IMR-90 (cell line): ENCODE measurements at regions not wholly inside any gene's neighbourhood (a gene's known extent, or its start where the extent isn't known, plus 50 kb on each side); places are given as distances from the start of the nearest gene placed in this dataset.

Source experiments
- ATAC-seq: fragments of 200-7000 bp; cut with Tn5 transposase; 2 replicates; pipeline ENCODE4 v1.9.1; 2020; ENCODE audit warnings: low read depth, mild to moderate bottlenecking, moderate library complexity
- BruUV-seq: library from RNA; stranded (reverse); fragments of 400-500 nt; replicated peaks from 2 replicates; lab custom pipeline; 2021; lab: Mats Ljungman, UMichigan
- CTCF ChIA-PET: fragments of 300-600 bp; formaldehyde crosslinking; extraction: SDS; loops from one replicate; lab custom pipeline; 2021; ENCODE audit warnings: antibody characterized with exemption; lab: Yijun Ruan, JAX
- POLR2A ChIA-PET: fragments of 300-600 bp; sonication (Branson Sonifier 250); formaldehyde crosslinking; loops from one replicate; lab custom pipeline; 2022; ENCODE audit warnings: antibody characterized with exemption; ENCODE audit not compliant: unreplicated experiment; lab: Charles Lee
- DNase-seq: peaks from one replicate; pipeline ENCODE4 v3.0.0; 2013
- H2AFZ ChIP-seq: replicated peaks from 2 replicates; pipeline ENCODE3; 2013; ENCODE audit warnings: low read length, mild to moderate bottlenecking; ENCODE audit not compliant: poor library complexity
- H2AK5ac ChIP-seq: 2 replicates; pipeline ENCODE4 v1.6.1; 2013; ENCODE audit warnings: low read depth, low read length, inconsistent platforms
- H2AK9ac ChIP-seq: replicated peaks from 2 replicates; pipeline ENCODE3; 2013; ENCODE audit warnings: mild to moderate bottlenecking, low read depth, low read length, moderate library complexity; ENCODE audit not compliant: poor library complexity
- H2BK120ac ChIP-seq: 2 replicates; pipeline ENCODE4 v1.6.1; 2013; ENCODE audit warnings: low read depth, low read length, inconsistent platforms
- H2BK15ac ChIP-seq: 3 replicates; pipeline ENCODE4 v1.6.1; 2013; ENCODE audit warnings: low read depth, low read length, inconsistent platforms
- H2BK20ac ChIP-seq: 2 replicates; pipeline ENCODE4 v1.6.1; 2013; ENCODE audit warnings: low read depth, mild to moderate bottlenecking, inconsistent platforms, low read length, moderate library complexity
- H2BK5ac ChIP-seq: 2 replicates; pipeline ENCODE4 v1.6.1; 2013; ENCODE audit warnings: mild to moderate bottlenecking, low read depth, low read length, inconsistent platforms; ENCODE audit not compliant: poor library complexity, severe bottlenecking
- H3K14ac ChIP-seq: replicated peaks from 2 replicates; pipeline ENCODE4 v1.6.1; 2013; ENCODE audit warnings: low read depth, low read length, inconsistent platforms
- H3K18ac ChIP-seq: 2 replicates; pipeline ENCODE4 v1.6.1; 2013; ENCODE audit warnings: low read depth, low read length, control low read depth
- H3K23ac ChIP-seq: 2 replicates; pipeline ENCODE4 v1.6.1; 2013; ENCODE audit warnings: low read depth, low read length, inconsistent platforms
- H3K27ac ChIP-seq: 2 replicates; pipeline ENCODE4 v1.5.1; 2013; ENCODE audit warnings: mild to moderate bottlenecking, control low read depth, low read length; ENCODE audit not compliant: insufficient read depth
- H3K27me3 ChIP-seq: 2 replicates; pipeline ENCODE4 v1.6.1; 2013; ENCODE audit warnings: low read length; ENCODE audit not compliant: control insufficient read depth, insufficient read depth
- H3K36me3 ChIP-seq: 2 replicates; pipeline ENCODE4 v1.6.1; 2013; ENCODE audit warnings: low read length, mixed read lengths; ENCODE audit not compliant: control insufficient read depth, insufficient read depth
- H3K4ac ChIP-seq: 2 replicates; pipeline ENCODE4 v1.6.1; 2013; ENCODE audit warnings: low read depth, low read length, inconsistent platforms
- H3K4me1 ChIP-seq: 2 replicates; pipeline ENCODE4 v1.6.1; 2013; ENCODE audit warnings: low read length, mixed read lengths; ENCODE audit not compliant: control insufficient read depth, insufficient read depth
- H3K4me2 ChIP-seq: 2 replicates; pipeline ENCODE4 v1.6.1; 2013; ENCODE audit warnings: low read depth, mild to moderate bottlenecking, control low read depth, low read length, moderate library complexity
- H3K4me3 ChIP-seq: 2 replicates; pipeline ENCODE4 v1.5.1; 2013; ENCODE audit warnings: low read depth, mild to moderate bottlenecking, control low read depth, low read length, moderate library complexity; ENCODE audit not compliant: insufficient read depth
- H3K56ac ChIP-seq: 2 replicates; pipeline ENCODE4 v1.6.1; 2013; ENCODE audit warnings: low read length, inconsistent platforms; ENCODE audit not compliant: insufficient read depth; ENCODE audit errors: extremely low read depth
- H3K79me1 ChIP-seq, 2 experiments: 2 replicates each; pipeline ENCODE4 v1.6.1; 2013; ENCODE audit warnings: low read length in 2 of 2, inconsistent platforms in 1 of 2, low read depth in 1 of 2
- H3K9ac ChIP-seq: 2 replicates; pipeline ENCODE4 v1.6.1; 2013; ENCODE audit warnings: low read depth, low read length, control low read depth
- H3K9me1 ChIP-seq: 2 replicates; pipeline ENCODE4 v1.6.1; 2013; ENCODE audit warnings: low read length, inconsistent platforms; ENCODE audit not compliant: insufficient read depth
- H3K9me3 ChIP-seq: 2 replicates; pipeline ENCODE4 v1.6.1; 2013; ENCODE audit warnings: low read length; ENCODE audit not compliant: control insufficient read depth, insufficient read depth
- H4K20me1 ChIP-seq: 2 replicates; pipeline ENCODE4 v1.6.1; 2013; ENCODE audit warnings: low read length, inconsistent platforms; ENCODE audit not compliant: insufficient read depth
- H4K5ac ChIP-seq: 2 replicates; pipeline ENCODE4 v1.6.1; 2013; ENCODE audit warnings: mild to moderate bottlenecking, low read depth, low read length, control low read depth
- H4K8ac ChIP-seq, 2 experiments: 2 replicates each; pipeline ENCODE4 v1.6.1; 2013; ENCODE audit warnings: low read depth in 2 of 2, low read length in 2 of 2, control low read depth in 1 of 2, inconsistent platforms in 1 of 2
- H4K91ac ChIP-seq: 2 replicates; pipeline ENCODE4 v1.6.1; 2013; ENCODE audit warnings: low read depth, low read length, inconsistent platforms; ENCODE audit not compliant: insufficient read depth
- BHLHE40 ChIP-seq: fragments of 150-350 bp; IDR thresholded peaks from 2 replicates; pipeline ENCODE4 v1.6.1; 2016; ENCODE audit warnings: mild to moderate bottlenecking, low read depth, low read length
- CEBPB ChIP-seq: IDR thresholded peaks from 2 replicates; pipeline ENCODE4 v1.6.1; 2012; ENCODE audit warnings: low read depth, low read length, improper control_type of control experiment
- CHD1 ChIP-seq: IDR thresholded peaks from 2 replicates; pipeline ENCODE4 v1.6.1; 2012; ENCODE audit warnings: low read depth, low read length, improper control_type of control experiment
- FOS ChIP-seq: fragments of 150-350 bp; IDR thresholded peaks from 2 replicates; pipeline ENCODE4 v1.6.1; 2016; ENCODE audit warnings: low read depth, low read length
- MAFK ChIP-seq: IDR thresholded peaks from 2 replicates; pipeline ENCODE4 v1.6.1; 2012; ENCODE audit warnings: low read depth, low read length, improper control_type of control experiment
- MAZ ChIP-seq: IDR thresholded peaks from 2 replicates; pipeline ENCODE4 v1.6.1; 2012; ENCODE audit warnings: low read depth, mild to moderate bottlenecking, low read length, improper control_type of control experiment, moderate library complexity, borderline replicate concordance
- MXI1 ChIP-seq: IDR thresholded peaks from 2 replicates; pipeline ENCODE4 v1.6.1; 2012; ENCODE audit warnings: low read depth, mild to moderate bottlenecking, low read length, moderate library complexity, borderline replicate concordance
- NFE2L2 ChIP-seq: fragments of 150-350 bp; IDR thresholded peaks from 2 replicates; pipeline ENCODE4 v1.6.1; 2016; ENCODE audit warnings: low read depth, mild to moderate bottlenecking, low read length
- POLR2A ChIP-seq: IDR thresholded peaks from 2 replicates; pipeline ENCODE4 v1.6.1; 2012; ENCODE audit warnings: mild to moderate bottlenecking, low read depth, low read length
- RAD21 ChIP-seq: IDR thresholded peaks from 2 replicates; pipeline ENCODE4 v1.6.1; 2012; ENCODE audit warnings: low read length, improper control_type of control experiment
- RCOR1 ChIP-seq: IDR thresholded peaks from 2 replicates; pipeline ENCODE4 v1.6.1; 2012; ENCODE audit warnings: mild to moderate bottlenecking, low read length, improper control_type of control experiment; ENCODE audit not compliant: insufficient replicate concordance
- RFX5 ChIP-seq: IDR thresholded peaks from 2 replicates; pipeline ENCODE4 v1.8.0; 2012; ENCODE audit warnings: low read depth, mild to moderate bottlenecking, low read length, moderate library complexity
- SMC3 ChIP-seq: fragments of 150-350 bp; IDR thresholded peaks from 2 replicates; pipeline ENCODE4 v1.6.1; 2016; ENCODE audit warnings: low read depth, mild to moderate bottlenecking, antibody characterized with exemption, low read length, moderate library complexity
- USF2 ChIP-seq: fragments of 150-350 bp; IDR thresholded peaks from 2 replicates; pipeline ENCODE4 v1.6.1; 2017; ENCODE audit warnings: mild to moderate bottlenecking, antibody characterized with exemption, low read length, low read depth
- WGBS, 2 experiments: methylation state at CpG; one replicate each; pipeline versions ENCODE4 v1.1.5 to v1.1.7; 2013; ENCODE audit warnings: missing lambda C conversion rate in 2 of 2; ENCODE audit not compliant: insufficient read length in 1 of 2; ENCODE audit errors: extremely low coverage in 2 of 2; 5-methylcytosine and 5-hydroxymethylcytosine counted together
- dilution Hi-C: fragments of 300-500 bp; cut with HindIII; formaldehyde crosslinking; loops from one replicate; pipeline ENCODE4 v1.14.3; 2018; ENCODE audit warnings: low sequenced_read_pairs; ENCODE audit not compliant: unreplicated experiment
- in situ Hi-C: fragments of 300-500 bp; cut with MboI; formaldehyde crosslinking; loops from 3 replicates; pipeline ENCODE4 v1.14.3; 2019; ENCODE audit warnings: low sequenced_read_pairs, inconsistent platforms, mixed read lengths
- intact Hi-C: fragments of 100-400 bp; cut with micrococcal nuclease; formaldehyde crosslinking; loops from 2 replicates; pipeline ENCODE4 v1.10.0; 2022
- TF ChIP-seq, protein P1 (sequence below): conservative IDR thresholded peaks from 2 replicates; pipeline ENCODE4 v1.5.1; 2012; ENCODE audit warnings: mild to moderate bottlenecking, low read depth, low read length, improper control_type of control experiment
- TF ChIP-seq, protein P2 (sequence below): fragments of 150-350 bp; IDR thresholded peaks from 2 replicates; pipeline ENCODE4 v1.6.1; 2016; ENCODE audit warnings: low read depth, mild to moderate bottlenecking, low read length, moderate library complexity, borderline replicate concordance

GRCh38 chr3:5431811-5432378 lies 244.4 kb downstream of the EDEM1 start:
- no peak overlapping the region for H2AK9ac ChIP-seq
- no peaks in the 10 kb centered on the region for H4K20me1 ChIP-seq
- no peak overlapping the region for H2BK20ac ChIP-seq
- WGBS, 2 experiments: no CpG with 5 or more reads among the region's 5 CpGs
- no peak overlapping the region for H3K18ac ChIP-seq
- no peak overlapping the region for H3K56ac ChIP-seq
- H3K23ac ChIP-seq: no peak overlapping the region
- H3K9ac ChIP-seq: no peak overlapping the region
- H2BK5ac ChIP-seq: no peak overlapping the region
- no peaks in the 10 kb centered on the region for H3K79me1 ChIP-seq
- no peak overlapping the region for H2AK5ac ChIP-seq
- dilution Hi-C loops (no loop called here), in situ Hi-C loops (no loop called here), intact Hi-C loops (no loop called here)
- H3K27ac ChIP-seq: no peak overlapping the region
- no peak overlapping the region for H3K4ac ChIP-seq
- H3K9me1 ChIP-seq: no peaks in the 10 kb centered on the region
- no peak overlapping the region for H3K4me2 ChIP-seq
- no peak overlapping the region for H4K91ac ChIP-seq
- H2BK120ac ChIP-seq: no peak overlapping the region
- DNase-seq: no peak
- H3K36me3 ChIP-seq: no peaks in the 10 kb centered on the region
- BruUV-seq: no TSS peak
- no peak for ATAC-seq
- H3K27me3 ChIP-seq: no peaks in the 10 kb centered on the region
- no peak overlapping the region for H4K8ac ChIP-seq
- H3K14ac ChIP-seq: no peak overlapping the region
- no peak overlapping the region for H4K5ac ChIP-seq
- no peaks in the 10 kb centered on the region for H3K4me1 ChIP-seq
- CTCF ChIA-PET: no interaction called here
- no peak for TF ChIP-seq CHD1
- no peak for TF ChIP-seq RFX5
- no peak for TF ChIP-seq MXI1
- TF ChIP-seq CEBPB: no peak
- no peak for TF ChIP-seq MAFK
- no peak for TF ChIP-seq NFE2L2
- TF ChIP-seq, protein P1, sequence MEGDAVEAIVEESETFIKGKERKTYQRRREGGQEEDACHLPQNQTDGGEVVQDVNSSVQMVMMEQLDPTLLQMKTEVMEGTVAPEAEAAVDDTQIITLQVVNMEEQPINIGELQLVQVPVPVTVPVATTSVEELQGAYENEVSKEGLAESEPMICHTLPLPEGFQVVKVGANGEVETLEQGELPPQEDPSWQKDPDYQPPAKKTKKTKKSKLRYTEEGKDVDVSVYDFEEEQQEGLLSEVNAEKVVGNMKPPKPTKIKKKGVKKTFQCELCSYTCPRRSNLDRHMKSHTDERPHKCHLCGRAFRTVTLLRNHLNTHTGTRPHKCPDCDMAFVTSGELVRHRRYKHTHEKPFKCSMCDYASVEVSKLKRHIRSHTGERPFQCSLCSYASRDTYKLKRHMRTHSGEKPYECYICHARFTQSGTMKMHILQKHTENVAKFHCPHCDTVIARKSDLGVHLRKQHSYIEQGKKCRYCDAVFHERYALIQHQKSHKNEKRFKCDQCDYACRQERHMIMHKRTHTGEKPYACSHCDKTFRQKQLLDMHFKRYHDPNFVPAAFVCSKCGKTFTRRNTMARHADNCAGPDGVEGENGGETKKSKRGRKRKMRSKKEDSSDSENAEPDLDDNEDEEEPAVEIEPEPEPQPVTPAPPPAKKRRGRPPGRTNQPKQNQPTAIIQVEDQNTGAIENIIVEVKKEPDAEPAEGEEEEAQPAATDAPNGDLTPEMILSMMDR: no peak
- no peak for TF ChIP-seq MAZ
- TF ChIP-seq FOS: no peak
- TF ChIP-seq USF2: no peak
- no peak for TF ChIP-seq BHLHE40
- TF ChIP-seq POLR2A: no peak
- no peak for TF ChIP-seq RCOR1
- no peak for TF ChIP-seq RAD21
- TF ChIP-seq, protein P2, sequence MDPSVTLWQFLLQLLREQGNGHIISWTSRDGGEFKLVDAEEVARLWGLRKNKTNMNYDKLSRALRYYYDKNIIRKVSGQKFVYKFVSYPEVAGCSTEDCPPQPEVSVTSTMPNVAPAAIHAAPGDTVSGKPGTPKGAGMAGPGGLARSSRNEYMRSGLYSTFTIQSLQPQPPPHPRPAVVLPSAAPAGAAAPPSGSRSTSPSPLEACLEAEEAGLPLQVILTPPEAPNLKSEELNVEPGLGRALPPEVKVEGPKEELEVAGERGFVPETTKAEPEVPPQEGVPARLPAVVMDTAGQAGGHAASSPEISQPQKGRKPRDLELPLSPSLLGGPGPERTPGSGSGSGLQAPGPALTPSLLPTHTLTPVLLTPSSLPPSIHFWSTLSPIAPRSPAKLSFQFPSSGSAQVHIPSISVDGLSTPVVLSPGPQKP: no peak
- TF ChIP-seq SMC3: no peak
- peaks cover 5% of the 10 kb centered on the region; the same call in 1 of the 2 replicates for H3K9me3 ChIP-seq
- H2BK15ac ChIP-seq: no peak overlapping the region
- H2AFZ ChIP-seq: no peak overlapping the region
- H3K4me3 ChIP-seq: no peak overlapping the region
- POLR2A ChIA-PET: no interaction called here
